Endodermal cell (in vitro differentiated cells): ENCODE measurements at regions not wholly inside any gene's neighbourhood (a gene's known extent, or its start where the extent isn't known, plus 50 kb on each side); places are given as distances from the start of the nearest gene placed in this dataset.

Experiments
- DNase-seq: peaks from one replicate; pipeline ENCODE4 v3.0.0-alpha.2; 2017
- H3K27ac ChIP-seq: 2 replicates; pipeline ENCODE4 v1.5.1; 2013; ENCODE audit warnings: mild to moderate bottlenecking, low read depth, low read length, moderate library complexity
- H3K27me3 ChIP-seq: 2 replicates; pipeline ENCODE4 v1.6.1; 2013; ENCODE audit warnings: mild to moderate bottlenecking, low read length, moderate library complexity; ENCODE audit not compliant: insufficient read depth, control insufficient read depth, poor library complexity, severe bottlenecking
- H3K36me3 ChIP-seq: 2 replicates; pipeline ENCODE4 v1.7.0; 2013; ENCODE audit warnings: mild to moderate bottlenecking, low read length, moderate library complexity; ENCODE audit not compliant: control insufficient read depth, insufficient read depth
- H3K4me1 ChIP-seq: one replicate; pipeline ENCODE4 v1.7.0; 2013; ENCODE audit warnings: low read length; ENCODE audit not compliant: control insufficient read depth, insufficient read depth
- H3K4me3 ChIP-seq: 2 replicates; pipeline ENCODE4 v1.5.1; 2013; ENCODE audit warnings: mild to moderate bottlenecking, low read length, moderate library complexity
- H3K9ac ChIP-seq: 2 replicates; pipeline ENCODE4 v1.6.1; 2013; ENCODE audit warnings: mild to moderate bottlenecking, low read length, moderate library complexity; ENCODE audit not compliant: poor library complexity, severe bottlenecking; ENCODE audit errors: extremely low read depth
- H3K9me3 ChIP-seq: 2 replicates; pipeline ENCODE4 v1.6.1; 2013; ENCODE audit warnings: mild to moderate bottlenecking, low read length, moderate library complexity; ENCODE audit not compliant: control insufficient read depth
- H3K27ac Mint-ChIP-seq: 2 replicates; pipeline ENCODE4 v1.8.0; 2020; ENCODE audit warnings: mixed read lengths
- H3K27me3 Mint-ChIP-seq: 2 replicates; pipeline ENCODE4 v1.8.0; 2021; ENCODE audit warnings: mild to moderate bottlenecking, mixed read lengths; ENCODE audit not compliant: insufficient read depth
- H3K36me3 Mint-ChIP-seq: 2 replicates; pipeline ENCODE4 v1.8.0; 2020; ENCODE audit warnings: low read depth, mixed read lengths
- H3K4me1 Mint-ChIP-seq: 2 replicates; pipeline ENCODE4 v1.8.0; 2020; ENCODE audit warnings: mixed read lengths
- H3K4me3 Mint-ChIP-seq: 2 replicates; pipeline ENCODE4 v1.8.0; 2020; ENCODE audit warnings: mild to moderate bottlenecking, moderate library complexity, mixed read lengths
- H3K9me3 Mint-ChIP-seq: 2 replicates; pipeline ENCODE4 v1.8.0; 2020; ENCODE audit warnings: mild to moderate bottlenecking, mixed read lengths
- WGBS, 2 experiments: methylation state at CpG; one replicate each; pipeline versions ENCODE4 v1.1.5 to v1.1.7; 2013; ENCODE audit warnings: missing lambda C conversion rate in 2 of 2, mixed read lengths in 1 of 2; ENCODE audit not compliant: insufficient coverage in 1 of 2, insufficient read length in 1 of 2; 5-methylcytosine and 5-hydroxymethylcytosine counted together
- TF ChIP-seq, protein P1 (sequence below): fragments of 200-600 bp; sonication (generic); conservative IDR thresholded peaks from 2 replicates; pipeline ENCODE4 v1.5.0; 2021; ENCODE audit warnings: antibody characterized with exemption, mild to moderate bottlenecking

DNA sequence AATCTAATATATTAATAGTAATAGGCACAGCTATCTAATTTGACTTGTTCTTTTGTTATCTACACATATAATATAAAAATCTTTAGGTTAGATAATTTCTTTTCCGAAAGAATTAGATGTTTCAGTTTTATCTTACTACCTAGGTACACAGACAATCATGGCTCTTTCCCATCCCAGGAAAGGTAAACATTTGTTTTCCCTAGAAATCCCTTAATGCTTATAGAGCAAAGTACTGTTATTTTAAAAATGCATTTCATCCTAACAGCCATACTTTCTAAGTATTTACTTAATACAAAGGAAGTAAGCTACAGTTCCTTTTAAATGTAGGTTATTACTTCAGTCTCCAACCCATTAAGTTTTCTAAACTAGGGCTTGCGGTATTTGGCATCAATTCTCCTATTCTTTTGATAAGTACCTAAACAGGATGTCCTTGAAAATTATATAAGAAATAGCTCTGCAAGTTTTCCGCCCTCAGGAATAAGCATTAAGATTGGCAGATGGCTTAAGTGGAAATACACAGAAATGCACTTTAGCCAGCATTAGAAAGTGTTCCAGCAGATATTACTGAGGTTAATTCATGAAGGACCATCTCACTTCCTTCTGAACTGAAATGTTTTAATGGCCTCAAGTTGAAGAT lies 616.2 kb upstream of the SPRY2 start:
- Mint-ChIP-seq H3K36me3 (no peaks in the 10 kb centered on the region), H3K27me3 (no peaks in the 10 kb centered on the region), H3K4me3 (no peak overlapping the region), H3K4me1 (peaks cover 1% of the 10 kb centered on the region), H3K9me3 (peaks cover 3% of the 10 kb centered on the region), H3K27ac (no peak overlapping the region)
- H3K4me1 ChIP-seq = no peaks in the 10 kb centered on the region
- H3K27me3 ChIP-seq = no peaks in the 10 kb centered on the region
- no peak for DNase-seq
- TF ChIP-seq, protein P1, sequence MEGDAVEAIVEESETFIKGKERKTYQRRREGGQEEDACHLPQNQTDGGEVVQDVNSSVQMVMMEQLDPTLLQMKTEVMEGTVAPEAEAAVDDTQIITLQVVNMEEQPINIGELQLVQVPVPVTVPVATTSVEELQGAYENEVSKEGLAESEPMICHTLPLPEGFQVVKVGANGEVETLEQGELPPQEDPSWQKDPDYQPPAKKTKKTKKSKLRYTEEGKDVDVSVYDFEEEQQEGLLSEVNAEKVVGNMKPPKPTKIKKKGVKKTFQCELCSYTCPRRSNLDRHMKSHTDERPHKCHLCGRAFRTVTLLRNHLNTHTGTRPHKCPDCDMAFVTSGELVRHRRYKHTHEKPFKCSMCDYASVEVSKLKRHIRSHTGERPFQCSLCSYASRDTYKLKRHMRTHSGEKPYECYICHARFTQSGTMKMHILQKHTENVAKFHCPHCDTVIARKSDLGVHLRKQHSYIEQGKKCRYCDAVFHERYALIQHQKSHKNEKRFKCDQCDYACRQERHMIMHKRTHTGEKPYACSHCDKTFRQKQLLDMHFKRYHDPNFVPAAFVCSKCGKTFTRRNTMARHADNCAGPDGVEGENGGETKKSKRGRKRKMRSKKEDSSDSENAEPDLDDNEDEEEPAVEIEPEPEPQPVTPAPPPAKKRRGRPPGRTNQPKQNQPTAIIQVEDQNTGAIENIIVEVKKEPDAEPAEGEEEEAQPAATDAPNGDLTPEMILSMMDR = no peak
- H3K27ac ChIP-seq = no peak overlapping the region
- H3K4me3 ChIP-seq = no peak overlapping the region
- no peaks in the 10 kb centered on the region for H3K9me3 ChIP-seq
- H3K9ac ChIP-seq = no peak overlapping the region
- H3K36me3 ChIP-seq = no peaks in the 10 kb centered on the region
- WGBS, 2 experiments = 50 to 86% methylated on average over 1 to 3 of the region's 3 CpGs

GRCh38 chr13:80955501-80955900 lies 614.6 kb upstream of the SPRY2 start:
- H3K27me3 ChIP-seq = no peaks in the 10 kb centered on the region
- no peak overlapping the region for H3K4me3 ChIP-seq
- H3K4me1 ChIP-seq = no peaks in the 10 kb centered on the region
- H3K36me3 Mint-ChIP-seq = no peaks in the 10 kb centered on the region
- H3K9ac ChIP-seq = no peak overlapping the region
- DNase-seq = no peak
- no peaks in the 10 kb centered on the region for H3K36me3 ChIP-seq
- no peak overlapping the region for H3K27ac Mint-ChIP-seq
- H3K27ac ChIP-seq = no peak overlapping the region
- peaks cover 2% of the 10 kb centered on the region for H3K4me1 Mint-ChIP-seq
- H3K4me3 Mint-ChIP-seq = no peak overlapping the region
- H3K27me3 Mint-ChIP-seq = no peaks in the 10 kb centered on the region
- TF ChIP-seq, protein P1 = no peak
- H3K9me3 ChIP-seq = no peaks in the 10 kb centered on the region
- peaks cover 3% of the 10 kb centered on the region for H3K9me3 Mint-ChIP-seq

- Histone ChIP-seq H3K36me3 (no peaks in the 10 kb centered on the region), H3K4me1 (no peaks in the 10 kb centered on the region), H3K4me3 (no peak overlapping the region), H3K9ac (no peak overlapping the region), H3K27ac (no peak overlapping the region), H3K9me3 (no peaks in the 10 kb centered on the region), H3K27me3 (no peaks in the 10 kb centered on the region)
- DNase-seq = no peak
- Mint-ChIP-seq H3K27ac (no peak overlapping the region), H3K4me3 (no peak overlapping the region), H3K27me3 (no peaks in the 10 kb centered on the region), H3K9me3 (peaks cover 3% of the 10 kb centered on the region), H3K36me3 (no peaks in the 10 kb centered on the region), H3K4me1 (peaks cover 2% of the 10 kb centered on the region)
- TF ChIP-seq, protein P1 = no peak
- 77% methylated on average over 1 of the region's 2 CpGs; no CpG with 5 or more reads in 1 of the 2 experiments for WGBS, 2 experiments
Measured at GRCh38 chr13:80952158-80952557, 611.2 kb upstream of the SPRY2 start.
